ENCODE measurements at regions not wholly inside any gene's neighbourhood (a gene's known extent, or its start where the extent isn't known, plus 50 kb on each side); places are given as distances from the start of the nearest gene placed in this dataset.
"Not testable (repeated sequence)": the region's sequence is repeated elsewhere in the genome, so short reads cannot be mapped to it uniquely, and the experiment has no call there.

DNA sequence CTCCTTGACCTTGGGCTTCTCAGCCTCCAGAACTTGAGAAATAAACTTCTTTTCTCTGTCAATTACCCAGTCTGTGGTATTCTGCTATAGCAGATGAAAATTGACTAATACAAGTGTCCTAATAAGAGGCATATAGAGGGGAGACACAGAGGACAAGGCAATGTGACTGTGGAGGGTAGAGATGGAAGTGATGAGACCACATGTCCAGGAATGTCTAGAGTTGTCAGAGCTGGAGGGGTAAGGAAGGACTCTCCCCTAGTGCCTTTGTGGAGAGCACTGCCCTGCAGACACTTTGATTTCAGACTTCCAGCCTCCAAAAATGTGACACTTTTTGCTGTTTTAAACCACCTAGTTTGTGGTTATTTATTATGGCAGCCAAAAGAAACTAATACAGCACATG, 74.4 kb downstream of the ACKR3 start:
- H3K4me3 Mint-ChIP-seq: no peak overlapping the region
- H3K27me3 Mint-ChIP-seq: peaks cover 39% of the 10 kb centered on the region
- no peaks in the 10 kb centered on the region for H3K4me1 Mint-ChIP-seq (ENCODE audit: low read depth)
- H3K9me3 Mint-ChIP-seq: no peaks in the 10 kb centered on the region
- no peaks in the 10 kb centered on the region for H3K36me3 Mint-ChIP-seq (ENCODE audit: low read depth)
- no peak for DNase-seq
- no peak overlapping the region for H3K27ac Mint-ChIP-seq

DNA sequence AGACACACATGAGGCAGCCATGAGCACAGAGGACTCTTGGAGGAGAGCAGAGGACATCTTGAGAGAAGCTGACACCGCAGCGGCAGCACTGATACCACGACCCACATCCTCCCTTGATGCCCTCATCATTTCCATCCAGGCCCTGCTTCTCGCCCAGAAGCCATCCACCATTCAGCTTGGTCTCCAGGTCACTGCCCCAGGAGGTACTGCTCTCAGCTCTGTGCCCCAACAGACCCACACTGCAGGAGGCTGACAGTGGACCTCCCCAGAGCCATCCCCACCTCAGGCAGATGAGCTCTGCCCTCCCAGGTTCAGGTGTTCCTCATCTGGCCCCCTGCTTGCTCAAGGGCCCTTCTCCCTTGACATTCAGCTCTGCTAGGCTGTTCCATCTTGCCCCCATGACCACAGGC, 74.9 kb downstream of the ACKR3 start:
- Mint-ChIP-seq H3K27ac (no peak overlapping the region), H3K4me1 (ENCODE audit: low read depth) (no peaks in the 10 kb centered on the region), H3K9me3 (no peaks in the 10 kb centered on the region), H3K36me3 (ENCODE audit: low read depth) (no peaks in the 10 kb centered on the region), H3K4me3 (no peak overlapping the region), H3K27me3 (peaks cover 39% of the 10 kb centered on the region)
- DNase-seq: no peak

DNA sequence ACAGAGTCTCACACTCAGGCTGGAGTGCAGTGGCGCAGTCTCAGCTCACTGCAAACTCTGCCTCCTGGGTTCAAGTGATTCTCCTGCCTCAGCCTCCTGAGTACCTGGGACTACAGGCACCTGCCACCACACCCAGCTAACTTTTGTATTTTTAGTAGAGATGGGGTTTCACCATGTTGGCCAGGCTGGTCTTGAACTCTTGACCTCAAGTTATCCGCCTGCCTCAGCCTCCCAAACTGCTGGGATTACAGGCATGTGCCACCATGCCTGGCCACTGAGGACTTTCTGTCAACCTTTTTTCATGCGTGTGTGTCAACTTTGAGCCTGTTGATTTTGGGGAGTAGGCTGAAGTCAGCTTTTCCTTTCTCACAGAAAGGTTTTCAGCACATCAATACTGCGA, 75.5 kb downstream of the ACKR3 start:
- H3K4me3 Mint-ChIP-seq; H3K9me3 Mint-ChIP-seq; H3K4me1 Mint-ChIP-seq (ENCODE audit: low read depth); H3K36me3 Mint-ChIP-seq (ENCODE audit: low read depth); DNase-seq; H3K27ac Mint-ChIP-seq: not testable (repeated sequence)
- peaks cover 34% of the 10 kb centered on the region for H3K27me3 Mint-ChIP-seq

DNA sequence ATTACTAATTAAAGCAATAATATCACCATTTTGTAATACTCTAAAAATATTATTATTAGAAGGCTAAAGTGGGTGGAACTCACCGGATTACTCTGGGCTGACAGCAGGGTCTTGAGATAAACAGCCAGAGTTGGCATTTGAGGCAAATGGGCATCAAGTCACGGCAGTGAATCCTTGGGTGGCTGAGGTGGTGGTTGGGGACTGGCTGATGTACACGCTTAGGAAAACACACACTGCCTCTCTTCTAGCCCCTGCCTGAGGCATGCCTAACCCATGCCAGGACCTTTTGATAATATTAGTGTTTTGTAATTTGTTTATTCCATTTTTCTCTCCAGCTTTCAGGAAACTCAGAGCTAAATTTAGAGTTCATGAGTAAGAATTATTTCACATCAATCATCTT, 76.8 kb downstream of the ACKR3 start:
- H3K36me3 Mint-ChIP-seq (ENCODE audit: low read depth): no peaks in the 10 kb centered on the region
- no peak overlapping the region for H3K27ac Mint-ChIP-seq
- H3K9me3 Mint-ChIP-seq: peaks cover 2% of the 10 kb centered on the region
- no peak for DNase-seq
- no peaks in the 10 kb centered on the region for H3K4me1 Mint-ChIP-seq (ENCODE audit: low read depth)
- peaks cover 27% of the 10 kb centered on the region for H3K27me3 Mint-ChIP-seq
- H3K4me3 Mint-ChIP-seq: no peak overlapping the region

DNA sequence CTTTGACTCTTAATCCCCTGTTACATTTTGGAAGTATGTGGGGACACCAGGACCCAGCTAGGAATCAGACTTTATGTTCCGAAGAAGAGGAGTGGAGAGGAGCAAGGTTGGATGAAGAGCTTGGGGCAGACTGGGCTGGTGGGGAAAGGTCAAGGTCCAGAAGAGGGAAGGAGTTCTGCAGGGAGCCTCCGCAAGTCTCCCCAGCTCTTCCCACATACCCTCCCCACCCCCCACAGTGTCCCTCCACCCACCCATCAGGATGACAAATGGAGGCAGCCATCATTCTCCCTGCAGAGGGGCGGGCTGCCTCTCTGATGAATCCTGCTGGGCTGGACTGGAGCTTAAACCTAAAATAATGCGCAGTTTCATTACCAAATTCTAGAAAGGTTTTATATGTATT, 77.2 kb downstream of the ACKR3 start:
- Mint-ChIP-seq H3K27me3 (peaks cover 27% of the 10 kb centered on the region), H3K36me3 (ENCODE audit: low read depth) (no peaks in the 10 kb centered on the region), H3K4me3 (no peak overlapping the region), H3K9me3 (peaks cover 2% of the 10 kb centered on the region), H3K4me1 (ENCODE audit: low read depth) (no peaks in the 10 kb centered on the region), H3K27ac (no peak overlapping the region)
- DNase-seq: no peak

DNA sequence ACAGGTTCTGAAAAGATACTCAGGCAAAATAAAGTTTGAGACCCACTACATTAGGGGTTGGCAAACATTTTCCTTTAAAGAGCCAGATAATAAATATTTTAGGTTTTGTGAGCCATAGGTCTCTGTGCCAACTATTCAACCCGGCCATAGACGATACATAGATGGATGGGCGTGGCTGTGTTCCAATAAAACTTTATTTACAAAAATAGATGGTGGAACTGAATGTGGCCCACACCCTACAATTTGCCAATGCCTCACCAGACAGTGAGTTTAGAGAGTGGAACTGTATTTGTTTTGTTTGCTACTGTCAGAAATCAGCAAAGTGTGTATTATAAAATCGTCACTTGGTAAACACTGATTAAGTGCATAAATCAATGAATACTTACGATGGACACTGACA, 78.0 kb downstream of the ACKR3 start:
- Mint-ChIP-seq H3K27ac (no peak overlapping the region), H3K9me3 (peaks cover 2% of the 10 kb centered on the region), H3K4me1 (ENCODE audit: low read depth) (no peaks in the 10 kb centered on the region), H3K27me3 (peaks cover 26% of the 10 kb centered on the region), H3K4me3 (no peak overlapping the region), H3K36me3 (ENCODE audit: low read depth) (no peaks in the 10 kb centered on the region)
- DNase-seq: no peak

DNA sequence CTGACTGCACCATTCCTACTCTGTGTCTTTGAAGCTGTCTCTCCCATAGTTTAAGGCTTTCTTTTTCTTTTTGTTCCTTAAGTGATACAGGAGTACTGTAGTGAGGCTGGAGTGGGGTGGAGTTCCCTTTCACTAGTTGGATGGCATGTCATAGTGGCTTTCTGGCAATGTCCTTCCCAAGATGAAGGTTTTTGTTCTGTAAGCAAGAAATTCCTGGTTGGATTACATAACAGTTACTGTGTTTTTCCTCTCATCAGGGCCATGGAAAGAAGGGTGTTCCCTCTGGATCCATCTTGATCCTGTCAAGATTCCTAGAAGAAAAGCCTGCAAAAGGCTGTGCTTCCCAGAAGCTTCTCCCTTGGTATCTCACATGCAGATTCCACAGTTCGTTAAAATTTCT, 84.2 kb downstream of the ACKR3 start:
- peaks cover 40% of the 10 kb centered on the region for H3K27me3 Mint-ChIP-seq
- no peak overlapping the region for H3K4me3 Mint-ChIP-seq
- H3K4me1 Mint-ChIP-seq (ENCODE audit: low read depth): no peaks in the 10 kb centered on the region
- H3K9me3 Mint-ChIP-seq: peaks cover 2% of the 10 kb centered on the region
- no peaks in the 10 kb centered on the region for H3K36me3 Mint-ChIP-seq (ENCODE audit: low read depth)
- no peak overlapping the region for H3K27ac Mint-ChIP-seq
- DNase-seq: no peak

DNA sequence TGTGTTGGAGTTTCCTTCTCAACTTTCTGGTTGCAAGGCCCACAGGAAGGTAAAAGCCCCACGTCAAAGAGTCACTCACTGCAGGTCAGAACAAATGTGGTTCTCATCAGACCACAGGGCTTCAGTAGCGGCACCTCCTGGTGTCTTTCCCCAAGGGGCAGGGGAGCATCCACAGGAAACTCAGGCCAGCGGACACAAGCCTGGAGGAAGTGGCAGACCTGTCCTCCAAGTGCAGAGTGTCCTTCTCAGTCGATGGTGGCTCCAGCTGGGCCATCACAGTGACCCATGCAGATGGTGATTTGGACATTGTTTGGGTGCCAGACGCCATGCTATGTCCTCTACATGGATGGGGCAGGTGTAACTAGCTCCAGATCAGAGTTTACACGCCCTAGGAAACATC, 84.9 kb downstream of the ACKR3 start:
- H3K9me3 Mint-ChIP-seq: peaks cover 2% of the 10 kb centered on the region
- no peaks in the 10 kb centered on the region for H3K4me1 Mint-ChIP-seq (ENCODE audit: low read depth)
- no peak overlapping the region for H3K4me3 Mint-ChIP-seq
- H3K27me3 Mint-ChIP-seq: peaks cover 46% of the 10 kb centered on the region
- H3K27ac Mint-ChIP-seq: no peak overlapping the region
- DNase-seq: no peak
- no peaks in the 10 kb centered on the region for H3K36me3 Mint-ChIP-seq (ENCODE audit: low read depth)

DNA sequence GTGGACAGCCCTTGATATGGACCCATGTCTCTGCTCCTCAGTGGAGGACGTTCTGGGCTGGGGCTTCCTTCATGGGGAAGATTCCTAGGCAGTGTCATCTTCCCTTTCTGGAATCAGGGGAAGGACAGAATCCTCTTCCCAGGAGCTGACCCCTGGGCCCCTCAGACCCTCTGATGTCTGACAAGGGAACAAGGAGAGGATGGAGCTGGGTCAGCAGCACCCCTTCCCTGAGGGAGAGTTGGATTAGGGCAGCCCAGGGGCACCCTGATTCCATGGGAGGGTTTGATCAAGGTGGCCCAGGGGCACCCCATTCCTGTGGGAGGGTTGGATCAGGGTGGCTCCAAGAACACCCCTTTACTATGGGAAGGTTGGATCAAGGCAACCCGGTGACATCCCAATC, 86.5 kb downstream of the ACKR3 start:
- H3K27ac Mint-ChIP-seq: no peak overlapping the region
- H3K4me3 Mint-ChIP-seq: no peak overlapping the region
- H3K36me3 Mint-ChIP-seq (ENCODE audit: low read depth): no peaks in the 10 kb centered on the region
- no peaks in the 10 kb centered on the region for H3K9me3 Mint-ChIP-seq
- H3K4me1 Mint-ChIP-seq (ENCODE audit: low read depth): no peaks in the 10 kb centered on the region
- no peak for DNase-seq
- H3K27me3 Mint-ChIP-seq: peaks cover 52% of the 10 kb centered on the region

DNA sequence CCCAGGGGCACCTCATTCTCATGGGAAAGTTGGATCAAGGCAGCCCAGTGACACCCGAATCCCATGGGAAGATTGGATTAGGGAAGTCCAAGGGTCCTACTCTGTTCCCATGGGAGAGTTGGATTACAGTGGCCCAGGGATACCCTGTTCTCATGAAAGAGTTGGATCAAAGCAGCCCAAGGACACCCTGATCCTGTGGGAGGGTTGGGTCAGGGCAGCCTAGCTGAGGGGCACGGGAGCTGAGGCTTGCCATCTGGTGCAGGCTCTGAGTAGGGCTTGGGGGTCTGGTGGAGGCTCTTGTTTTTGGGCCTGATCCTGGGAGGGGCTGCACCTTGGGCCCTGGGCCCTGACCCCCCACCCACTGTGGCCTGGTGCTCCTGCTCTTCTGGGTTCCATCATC, 87.1 kb downstream of the ACKR3 start:
- DNase-seq: no peak
- Mint-ChIP-seq H3K36me3 (ENCODE audit: low read depth) (no peaks in the 10 kb centered on the region), H3K4me1 (ENCODE audit: low read depth) (no peaks in the 10 kb centered on the region), H3K27me3 (peaks cover 56% of the 10 kb centered on the region), H3K4me3 (no peak overlapping the region), H3K27ac (no peak overlapping the region), H3K9me3 (no peaks in the 10 kb centered on the region)

DNA sequence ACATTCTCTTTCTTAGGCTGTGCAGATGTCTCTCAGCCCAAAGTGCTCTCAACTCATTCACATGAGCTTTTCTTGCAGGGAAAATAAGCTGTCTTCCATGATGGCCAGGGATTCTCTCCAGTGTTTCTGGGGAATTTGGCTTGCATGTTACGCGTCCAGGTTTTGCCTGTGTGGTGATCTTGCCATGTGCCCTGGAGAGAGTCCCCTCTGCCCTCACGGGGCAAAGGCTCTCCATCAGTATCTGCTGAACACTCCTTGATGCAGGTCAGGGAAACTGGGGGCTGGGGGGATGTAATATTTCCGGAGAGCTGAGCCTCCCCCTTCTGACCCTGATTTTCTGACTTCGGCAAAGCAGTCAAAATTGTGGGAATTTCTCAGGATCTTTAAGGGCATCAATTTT, 87.6 kb downstream of the ACKR3 start:
- peaks cover 56% of the 10 kb centered on the region for H3K27me3 Mint-ChIP-seq
- no peak overlapping the region for H3K27ac Mint-ChIP-seq
- H3K9me3 Mint-ChIP-seq: no peaks in the 10 kb centered on the region
- no peak for DNase-seq
- H3K36me3 Mint-ChIP-seq (ENCODE audit: low read depth): no peaks in the 10 kb centered on the region
- no peak overlapping the region for H3K4me3 Mint-ChIP-seq
- H3K4me1 Mint-ChIP-seq (ENCODE audit: low read depth): no peaks in the 10 kb centered on the region

DNA sequence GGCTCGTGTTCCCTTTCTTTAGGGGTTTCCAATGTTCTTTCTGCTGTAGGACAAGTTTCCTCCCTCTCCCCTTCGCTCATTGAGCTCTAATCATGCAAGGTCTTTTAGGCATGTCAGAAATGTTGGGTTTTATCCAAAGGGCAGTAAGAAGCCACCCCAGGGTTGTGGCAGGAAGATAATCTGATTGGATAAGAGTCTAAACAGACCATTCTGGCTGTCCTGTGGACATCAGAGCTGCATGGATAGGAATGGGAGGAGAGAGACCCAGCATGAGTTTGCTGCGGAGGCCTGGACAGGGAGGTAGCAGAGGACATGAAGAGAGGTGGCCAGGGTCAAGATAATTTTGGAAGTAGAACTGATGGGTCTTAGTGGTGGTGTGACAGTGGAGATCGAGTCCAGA, 88.2 kb downstream of the ACKR3 start:
- Mint-ChIP-seq H3K27me3 (peaks cover 58% of the 10 kb centered on the region), H3K36me3 (ENCODE audit: low read depth) (no peaks in the 10 kb centered on the region), H3K4me1 (ENCODE audit: low read depth) (no peaks in the 10 kb centered on the region), H3K9me3 (no peaks in the 10 kb centered on the region), H3K4me3 (no peak overlapping the region), H3K27ac (no peak overlapping the region)
- no peak for DNase-seq

DNA sequence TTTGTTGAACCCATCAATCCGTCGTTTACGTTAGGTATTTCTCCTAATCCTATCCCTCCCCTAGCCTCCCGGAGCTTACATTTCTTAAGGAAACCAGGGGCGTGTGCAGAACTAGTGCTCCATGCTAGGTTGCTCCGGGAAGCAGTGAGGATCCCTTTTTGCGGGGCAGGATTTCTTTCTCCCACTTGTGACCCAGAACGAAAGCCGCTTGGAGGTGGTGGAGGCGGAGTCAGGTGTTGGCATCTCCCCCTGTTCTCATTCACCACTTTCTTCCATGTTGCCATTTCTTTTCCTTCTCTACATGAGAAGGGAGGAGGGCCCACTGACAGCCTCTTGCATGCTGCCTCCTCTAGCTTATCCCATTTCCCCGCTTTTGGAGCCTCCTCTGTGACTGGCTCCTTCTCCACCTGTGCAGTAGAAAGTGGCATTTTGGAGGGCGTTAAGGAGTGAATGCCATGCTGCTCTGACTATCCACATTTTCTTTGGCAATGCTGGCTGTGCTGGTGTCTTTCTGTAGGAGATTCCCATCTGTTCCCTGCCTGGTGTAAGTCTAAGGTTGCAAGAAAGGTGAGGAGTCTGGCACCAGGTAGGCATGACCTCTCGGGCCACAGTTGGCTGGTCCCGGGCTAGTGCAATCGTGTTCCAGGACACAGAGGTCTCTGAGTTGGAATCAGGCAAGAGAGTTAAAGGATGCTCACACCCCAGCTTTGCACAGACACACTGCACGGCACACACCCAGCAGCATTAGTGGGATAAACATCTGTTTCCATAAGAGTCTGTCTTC, 89.5 kb downstream of the ACKR3 start:
- H3K4me1 Mint-ChIP-seq (ENCODE audit: low read depth): no peaks in the 10 kb centered on the region
- DNase-seq: no peak
- no peak overlapping the region for H3K4me3 Mint-ChIP-seq
- H3K36me3 Mint-ChIP-seq (ENCODE audit: low read depth): no peaks in the 10 kb centered on the region
- peaks cover 56% of the 10 kb centered on the region for H3K27me3 Mint-ChIP-seq
- H3K9me3 Mint-ChIP-seq: no peaks in the 10 kb centered on the region
- no peak overlapping the region for H3K27ac Mint-ChIP-seq

DNA sequence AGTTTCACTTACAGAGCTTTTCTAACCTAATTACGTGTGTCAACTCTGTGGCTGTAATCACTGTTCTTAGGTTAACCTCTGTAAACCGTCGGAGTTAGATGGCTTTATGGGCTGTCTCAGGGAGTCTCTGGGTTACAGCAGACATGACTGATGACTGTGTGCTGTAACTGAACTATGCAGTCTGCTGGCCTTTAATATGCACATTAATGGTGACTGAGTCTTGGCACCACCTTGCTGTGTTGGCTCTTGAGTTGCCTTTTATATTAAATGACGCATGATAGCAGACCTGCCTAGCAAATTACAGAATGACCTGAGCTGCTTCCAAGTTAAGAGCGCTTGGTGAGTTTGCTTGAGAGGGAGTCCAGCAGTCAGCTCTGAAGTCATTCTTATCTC, 90.1 kb downstream of the ACKR3 start:
- Mint-ChIP-seq H3K36me3 (ENCODE audit: low read depth) (no peaks in the 10 kb centered on the region), H3K4me1 (ENCODE audit: low read depth) (no peaks in the 10 kb centered on the region), H3K9me3 (no peaks in the 10 kb centered on the region), H3K4me3 (no peak overlapping the region), H3K27ac (no peak overlapping the region), H3K27me3 (peaks cover 56% of the 10 kb centered on the region)
- no peak for DNase-seq

DNA sequence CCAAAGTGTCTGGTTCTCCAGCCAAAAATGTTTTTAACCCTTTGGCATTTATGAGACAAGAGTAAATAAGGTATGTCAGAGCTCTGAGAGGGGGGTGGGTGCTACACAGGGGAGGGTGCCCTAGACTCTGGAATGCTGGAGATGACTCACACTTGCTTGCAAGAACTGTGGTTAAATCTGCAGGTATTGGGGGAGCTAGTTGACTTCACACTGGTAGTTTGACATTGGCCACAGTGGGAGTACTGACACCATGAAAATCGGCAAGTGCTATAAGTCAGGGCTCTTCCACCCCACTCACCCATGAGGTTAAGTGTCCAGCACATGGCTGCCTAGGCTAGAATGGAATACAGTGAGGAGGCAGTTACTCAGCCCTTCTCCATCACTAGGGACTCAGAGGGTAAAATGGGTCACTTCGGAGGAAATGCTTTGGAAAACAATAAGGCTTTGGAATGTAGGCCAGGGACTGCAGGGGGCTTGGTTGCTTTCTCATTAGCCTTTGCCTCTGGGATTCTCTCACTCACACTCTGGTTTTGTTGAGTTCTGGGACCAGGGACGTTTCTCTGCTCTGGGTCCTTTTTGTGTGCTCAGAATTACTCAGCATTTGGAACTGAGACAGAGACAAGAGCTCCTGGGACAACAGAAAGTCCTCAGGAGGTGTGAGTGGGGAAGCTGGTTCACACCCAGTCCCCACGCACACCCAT, 91.6 kb downstream of the ACKR3 start:
- Mint-ChIP-seq H3K4me3 (no peak overlapping the region), H3K27ac (no peak overlapping the region), H3K36me3 (ENCODE audit: low read depth) (no peaks in the 10 kb centered on the region), H3K27me3 (peaks cover 54% of the 10 kb centered on the region), H3K4me1 (ENCODE audit: low read depth) (no peaks in the 10 kb centered on the region), H3K9me3 (no peaks in the 10 kb centered on the region)
- no peak for DNase-seq
